ENCODE measurements at regions not wholly inside any gene's neighbourhood (a gene's known extent, or its start where the extent isn't known, plus 50 kb on each side); places are given as distances from the start of the nearest gene placed in this dataset.

DNA sequence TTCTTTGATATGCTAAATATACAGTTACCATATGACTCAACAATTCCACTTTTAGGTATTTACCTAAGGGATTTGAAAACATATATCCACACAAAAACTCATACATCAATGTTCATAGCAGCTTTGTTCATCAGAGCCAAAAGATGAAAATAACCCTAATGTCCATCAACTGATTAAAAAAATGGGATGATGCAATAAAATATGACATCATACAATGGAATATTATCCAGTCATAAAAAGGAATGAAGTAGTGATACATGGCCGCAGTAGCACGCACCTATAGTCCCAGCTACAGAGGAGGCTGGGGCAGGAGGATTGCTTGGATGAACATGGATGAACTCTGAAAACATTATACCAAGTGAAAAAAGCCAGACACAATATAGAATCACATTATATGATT, 101.4 kb upstream of the SIRPA start:
- no peaks in the 10 kb centered on the region for H3K36me3 ChIP-seq (ENCODE audit: control insufficient read depth, insufficient read depth, low read length)
- no peak overlapping the region for H3K4me3 ChIP-seq (ENCODE audit: low read depth, low read length)
- no peak for DNase-seq
- Mint-ChIP-seq H3K36me3 (no peaks in the 10 kb centered on the region), H3K4me1 (no peaks in the 10 kb centered on the region), H3K27ac (no peak overlapping the region), H3K4me3 (no peak overlapping the region), H3K27me3 (peaks cover 54% of the 10 kb centered on the region), H3K9me3 (peaks cover 0 to 2% (median 0%) of the 10 kb centered on the region in 7 donors)
- H3K9me3 ChIP-seq (ENCODE audit: control insufficient read depth in 2 of 2, low read length in 2 of 2), result no peaks in the 10 kb centered on the region
- H3K27ac ChIP-seq (ENCODE audit: insufficient read depth, low read length, poor library complexity, severe bottlenecking), result no peak overlapping the region
- H3K4me1 ChIP-seq (ENCODE audit: control insufficient read depth, insufficient read depth, low read length, poor library complexity, severe bottlenecking), result no peaks in the 10 kb centered on the region
- no peak for ATAC-seq (ENCODE audit: low read depth in 2 of 2)
- H3K27me3 ChIP-seq (ENCODE audit: control insufficient read depth, insufficient read depth, low read length), result peaks cover 28% of the 10 kb centered on the region

DNA sequence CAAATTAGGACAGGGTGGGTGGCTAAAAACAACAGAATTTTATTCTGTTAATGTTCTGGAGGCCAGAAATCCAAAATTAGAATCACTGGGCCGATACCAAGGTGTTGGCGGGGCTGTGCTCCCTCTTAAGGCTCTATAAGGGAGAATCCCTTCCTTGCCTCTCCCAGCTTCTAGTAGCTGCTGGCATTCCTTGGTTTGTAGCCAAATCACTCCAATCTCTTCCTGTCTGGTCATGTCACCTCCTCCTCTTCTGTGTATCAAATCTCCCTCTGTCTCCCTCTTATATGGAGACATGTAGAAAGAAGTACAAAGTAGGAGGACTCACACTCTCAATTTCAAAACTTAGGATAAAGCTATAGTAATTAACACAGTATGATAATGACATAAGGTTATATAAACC, 102.9 kb upstream of the SIRPA start:
- Histone ChIP-seq H3K4me1 (ENCODE audit: control insufficient read depth, insufficient read depth, low read length, poor library complexity, severe bottlenecking) (no peaks in the 10 kb centered on the region), H3K4me3 (ENCODE audit: low read depth, low read length) (no peak overlapping the region), H3K27ac (ENCODE audit: insufficient read depth, low read length, poor library complexity, severe bottlenecking) (no peak overlapping the region), H3K9me3 (ENCODE audit: control insufficient read depth in 2 of 2, low read length in 2 of 2) (no peaks in the 10 kb centered on the region), H3K27me3 (ENCODE audit: control insufficient read depth, insufficient read depth, low read length) (peaks cover 32% of the 10 kb centered on the region), H3K36me3 (ENCODE audit: control insufficient read depth, insufficient read depth, low read length) (no peaks in the 10 kb centered on the region)
- DNase-seq (no peak), ATAC-seq (ENCODE audit: low read depth in 2 of 2) (no peak)
- peaks cover 0 to 2% (median 0%) of the 10 kb centered on the region in 7 donors for H3K9me3 Mint-ChIP-seq
- H3K4me1 Mint-ChIP-seq, result no peaks in the 10 kb centered on the region
- H3K4me3 Mint-ChIP-seq, result no peak overlapping the region
- no peak overlapping the region for H3K27ac Mint-ChIP-seq
- peaks cover 56% of the 10 kb centered on the region for H3K27me3 Mint-ChIP-seq
- no peaks in the 10 kb centered on the region for H3K36me3 Mint-ChIP-seq

DNA sequence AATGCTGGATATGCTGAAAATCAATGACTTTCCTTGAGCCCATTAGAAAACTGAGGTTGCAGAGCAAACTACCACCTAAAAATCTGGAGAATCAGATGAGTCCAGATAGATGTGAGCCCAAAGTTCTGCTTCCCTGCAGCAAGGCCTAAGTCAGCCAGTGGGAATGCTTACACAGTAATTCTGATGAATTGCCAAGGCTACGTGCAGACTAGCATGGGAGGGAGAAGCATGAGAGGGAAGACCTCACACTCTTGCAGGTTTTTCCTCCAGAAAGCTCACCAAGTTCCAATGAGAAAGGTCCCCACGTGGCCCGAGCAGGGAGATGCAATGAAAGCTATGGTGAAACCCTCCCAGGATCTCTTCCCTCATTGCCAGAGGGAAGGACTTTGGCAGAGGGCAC, 104.8 kb upstream of the SIRPA start:
- Histone ChIP-seq H3K27ac (ENCODE audit: insufficient read depth, low read length, poor library complexity, severe bottlenecking) (no peak overlapping the region), H3K4me1 (ENCODE audit: control insufficient read depth, insufficient read depth, low read length, poor library complexity, severe bottlenecking) (no peaks in the 10 kb centered on the region), H3K4me3 (ENCODE audit: low read depth, low read length) (no peak overlapping the region), H3K36me3 (ENCODE audit: control insufficient read depth, insufficient read depth, low read length) (no peaks in the 10 kb centered on the region), H3K9me3 (ENCODE audit: control insufficient read depth in 2 of 2, low read length in 2 of 2) (no peaks in the 10 kb centered on the region), H3K27me3 (ENCODE audit: control insufficient read depth, insufficient read depth, low read length) (peaks cover 43% of the 10 kb centered on the region)
- Mint-ChIP-seq H3K27ac (no peak overlapping the region), H3K27me3 (peaks cover 54% of the 10 kb centered on the region), H3K9me3 (peaks cover 0 to 2% (median 0%) of the 10 kb centered on the region in 7 donors), H3K36me3 (no peaks in the 10 kb centered on the region), H3K4me1 (no peaks in the 10 kb centered on the region), H3K4me3 (no peak overlapping the region)
- no peak for DNase-seq
- no peak for ATAC-seq (ENCODE audit: low read depth in 2 of 2)

DNA sequence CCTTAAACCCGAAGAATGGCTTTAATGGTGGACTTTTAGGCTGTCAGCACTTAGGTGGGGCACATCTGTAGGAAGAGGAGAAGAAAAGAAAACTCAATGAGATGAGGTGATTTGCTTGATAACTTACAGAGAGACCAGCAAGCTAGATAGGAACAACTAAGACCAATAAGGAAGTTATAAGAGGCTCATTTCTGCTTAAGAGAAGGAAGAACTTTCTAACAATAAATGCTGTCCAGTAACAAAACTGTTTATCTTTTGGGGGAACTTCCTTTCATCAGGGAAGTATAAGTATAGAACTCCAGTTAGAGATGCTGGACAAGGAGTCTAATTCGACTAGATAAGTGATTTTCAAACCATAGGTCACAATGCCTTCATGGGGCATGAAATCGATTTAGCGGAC, 107.2 kb upstream of the SIRPA start:
- Mint-ChIP-seq H3K4me1 (no peaks in the 10 kb centered on the region), H3K27ac (no peak overlapping the region), H3K36me3 (no peaks in the 10 kb centered on the region), H3K9me3 (peaks cover 0 to 2% (median 0%) of the 10 kb centered on the region in 7 donors), H3K27me3 (peaks cover 51% of the 10 kb centered on the region), H3K4me3 (no peak overlapping the region)
- no peaks in the 10 kb centered on the region for H3K9me3 ChIP-seq (ENCODE audit: control insufficient read depth in 2 of 2, low read length in 2 of 2)
- ATAC-seq (ENCODE audit: low read depth in 2 of 2), result no peak
- no peak for DNase-seq
- H3K36me3 ChIP-seq (ENCODE audit: control insufficient read depth, insufficient read depth, low read length), result no peaks in the 10 kb centered on the region
- no peak overlapping the region for H3K4me3 ChIP-seq (ENCODE audit: low read depth, low read length)
- no peaks in the 10 kb centered on the region for H3K4me1 ChIP-seq (ENCODE audit: control insufficient read depth, insufficient read depth, low read length, poor library complexity, severe bottlenecking)
- no peak overlapping the region for H3K27ac ChIP-seq (ENCODE audit: insufficient read depth, low read length, poor library complexity, severe bottlenecking)
- peaks cover 44% of the 10 kb centered on the region for H3K27me3 ChIP-seq (ENCODE audit: control insufficient read depth, insufficient read depth, low read length)

DNA sequence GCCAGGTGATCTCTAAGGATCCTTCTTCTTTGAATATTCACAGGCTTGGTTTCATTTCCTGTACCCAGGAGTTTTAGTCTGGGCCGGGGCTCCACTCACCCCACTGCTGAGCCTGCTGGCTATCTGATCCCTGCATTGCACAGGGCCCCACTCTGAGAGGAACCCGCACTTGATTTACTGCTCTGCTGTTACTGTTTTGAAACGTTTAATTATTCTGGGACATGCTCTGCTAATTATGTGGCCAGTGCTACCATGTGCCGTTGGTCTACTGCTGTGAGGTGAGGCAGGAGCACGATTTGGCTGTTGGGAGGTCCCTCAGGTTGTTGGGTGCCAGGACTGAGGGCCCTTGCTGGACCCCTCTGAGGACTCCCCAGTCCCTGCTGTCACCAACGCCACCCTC, 108.7 kb upstream of the SIRPA start:
- Histone ChIP-seq H3K27ac (ENCODE audit: insufficient read depth, low read length, poor library complexity, severe bottlenecking) (no peak overlapping the region), H3K27me3 (ENCODE audit: control insufficient read depth, insufficient read depth, low read length) (peaks cover 44% of the 10 kb centered on the region), H3K4me3 (ENCODE audit: low read depth, low read length) (no peak overlapping the region), H3K36me3 (ENCODE audit: control insufficient read depth, insufficient read depth, low read length) (no peaks in the 10 kb centered on the region), H3K4me1 (ENCODE audit: control insufficient read depth, insufficient read depth, low read length, poor library complexity, severe bottlenecking) (no peaks in the 10 kb centered on the region), H3K9me3 (ENCODE audit: control insufficient read depth in 2 of 2, low read length in 2 of 2) (no peaks in the 10 kb centered on the region)
- peaks cover 0 to 2% (median 0%) of the 10 kb centered on the region in 7 donors for H3K9me3 Mint-ChIP-seq
- DNase-seq (no peak), ATAC-seq (ENCODE audit: low read depth in 2 of 2) (no peak)
- no peaks in the 10 kb centered on the region for H3K36me3 Mint-ChIP-seq
- H3K4me1 Mint-ChIP-seq, result no peaks in the 10 kb centered on the region
- peaks cover 51% of the 10 kb centered on the region for H3K27me3 Mint-ChIP-seq
- H3K27ac Mint-ChIP-seq, result no peak overlapping the region
- no peak overlapping the region for H3K4me3 Mint-ChIP-seq

DNA sequence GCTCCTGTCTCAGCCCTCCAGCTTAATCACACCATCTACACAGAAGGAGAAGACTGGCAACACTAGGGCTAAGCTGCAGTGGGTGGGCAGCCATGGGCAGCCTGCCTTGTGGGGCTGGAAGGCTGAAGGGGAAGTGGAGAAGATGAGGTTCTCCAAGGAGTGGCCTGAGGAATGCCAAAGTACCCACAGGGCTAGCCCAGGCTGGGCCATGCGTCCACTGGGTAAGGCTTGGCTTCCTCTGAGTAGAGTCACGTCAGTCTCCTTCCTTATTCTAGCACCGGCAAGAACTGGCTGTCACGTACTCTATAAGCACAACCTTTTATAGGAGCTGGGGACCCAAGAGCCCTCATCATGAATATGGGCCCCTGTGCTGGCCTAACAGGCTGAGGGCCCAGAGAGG, 110.6 kb upstream of the SIRPA start:
- no peak overlapping the region for H3K27ac ChIP-seq (ENCODE audit: insufficient read depth, low read length, poor library complexity, severe bottlenecking)
- H3K4me3 ChIP-seq (ENCODE audit: low read depth, low read length), result no peak overlapping the region
- Mint-ChIP-seq H3K27ac (no peak overlapping the region), H3K4me3 (no peak overlapping the region), H3K9me3 (peaks cover 0 to 2% (median 0%) of the 10 kb centered on the region in 7 donors), H3K4me1 (no peaks in the 10 kb centered on the region), H3K27me3 (peaks cover 32% of the 10 kb centered on the region), H3K36me3 (no peaks in the 10 kb centered on the region)
- H3K27me3 ChIP-seq (ENCODE audit: control insufficient read depth, insufficient read depth, low read length), result peaks cover 34% of the 10 kb centered on the region
- DNase-seq, result no peak
- no peaks in the 10 kb centered on the region for H3K9me3 ChIP-seq (ENCODE audit: control insufficient read depth in 2 of 2, low read length in 2 of 2)
- no peaks in the 10 kb centered on the region for H3K36me3 ChIP-seq (ENCODE audit: control insufficient read depth, insufficient read depth, low read length)
- no peak for ATAC-seq (ENCODE audit: low read depth in 2 of 2)
- no peaks in the 10 kb centered on the region for H3K4me1 ChIP-seq (ENCODE audit: control insufficient read depth, insufficient read depth, low read length, poor library complexity, severe bottlenecking)

DNA sequence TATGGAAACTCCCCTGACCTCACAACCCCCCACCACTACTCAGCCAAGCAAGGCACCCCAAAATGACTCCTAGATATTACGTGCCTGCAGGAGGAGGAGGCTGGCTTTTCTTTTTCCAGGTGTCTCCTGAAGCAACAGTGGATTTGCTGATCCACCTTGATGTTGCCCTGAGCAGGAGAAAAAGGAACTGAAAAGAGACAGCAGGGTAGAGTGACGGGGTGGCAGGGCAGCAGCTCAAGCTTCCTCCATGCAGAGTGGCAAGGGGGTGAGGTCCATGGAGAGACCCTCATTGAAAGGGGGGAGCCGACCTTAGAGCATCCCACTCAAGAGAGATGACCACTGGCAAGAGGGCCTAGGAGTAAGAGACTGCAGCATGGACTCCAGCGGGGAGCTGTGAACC, 112.0 kb upstream of the SIRPA start:
- Mint-ChIP-seq H3K36me3 (no peaks in the 10 kb centered on the region), H3K9me3 (no peaks in the 10 kb centered on the region), H3K4me1 (no peaks in the 10 kb centered on the region), H3K27me3 (peaks cover 25% of the 10 kb centered on the region), H3K27ac (no peak overlapping the region), H3K4me3 (no peak overlapping the region)
- Histone ChIP-seq H3K27me3 (ENCODE audit: control insufficient read depth, insufficient read depth, low read length) (peaks cover 27% of the 10 kb centered on the region), H3K27ac (ENCODE audit: insufficient read depth, low read length, poor library complexity, severe bottlenecking) (no peak overlapping the region), H3K4me3 (ENCODE audit: low read depth, low read length) (no peak overlapping the region), H3K36me3 (ENCODE audit: control insufficient read depth, insufficient read depth, low read length) (no peaks in the 10 kb centered on the region), H3K9me3 (ENCODE audit: control insufficient read depth in 2 of 2, low read length in 2 of 2) (no peaks in the 10 kb centered on the region), H3K4me1 (ENCODE audit: control insufficient read depth, insufficient read depth, low read length, poor library complexity, severe bottlenecking) (no peaks in the 10 kb centered on the region)
- DNase-seq (no peak), ATAC-seq (ENCODE audit: low read depth in 2 of 2) (no peak)

DNA sequence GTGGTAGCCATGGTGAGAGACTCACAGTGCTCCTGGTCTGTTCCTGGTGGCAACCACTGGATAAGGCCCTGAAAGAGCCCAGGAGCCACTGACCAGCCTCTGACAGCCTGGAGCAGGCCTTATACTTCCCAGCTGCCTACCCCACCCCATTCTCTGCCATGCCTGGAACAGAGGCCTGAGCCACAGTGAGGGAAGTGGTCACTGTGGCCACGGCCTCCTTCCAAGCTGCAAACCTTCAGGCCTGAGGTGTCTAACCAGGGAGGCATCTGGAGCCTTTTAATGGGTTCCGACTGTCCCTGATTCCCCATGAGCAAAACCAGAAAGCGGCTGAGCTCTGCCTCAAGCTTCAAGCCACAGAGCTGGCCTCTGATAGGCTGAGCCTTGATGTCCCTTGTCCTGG, 113.0 kb upstream of the SIRPA start:
- no peaks in the 10 kb centered on the region for H3K4me1 ChIP-seq (ENCODE audit: control insufficient read depth, insufficient read depth, low read length, poor library complexity, severe bottlenecking)
- Mint-ChIP-seq H3K27me3 (peaks cover 17% of the 10 kb centered on the region), H3K4me1 (peaks cover 3 to 4% (median 4%) of the 10 kb centered on the region in 4 donors), H3K4me3 (no peak overlapping the region), H3K36me3 (no peaks in the 10 kb centered on the region), H3K27ac (no peak overlapping the region), H3K9me3 (no peaks in the 10 kb centered on the region)
- ATAC-seq (ENCODE audit: low read depth in 2 of 2) (no peak), DNase-seq (no peak)
- no peak overlapping the region for H3K4me3 ChIP-seq (ENCODE audit: low read depth, low read length)
- no peaks in the 10 kb centered on the region for H3K36me3 ChIP-seq (ENCODE audit: control insufficient read depth, insufficient read depth, low read length)
- H3K9me3 ChIP-seq (ENCODE audit: control insufficient read depth in 2 of 2, low read length in 2 of 2), result no peaks in the 10 kb centered on the region
- no peak overlapping the region for H3K27ac ChIP-seq (ENCODE audit: insufficient read depth, low read length, poor library complexity, severe bottlenecking)
- peaks cover 19% of the 10 kb centered on the region for H3K27me3 ChIP-seq (ENCODE audit: control insufficient read depth, insufficient read depth, low read length)

All from CD4-positive, CD25-positive, alpha-beta regulatory T cell (primary cell).